Ishikawa (cell line): ENCODE measurements at regions not wholly inside any gene's neighbourhood (a gene's known extent, or its start where the extent isn't known, plus 50 kb on each side); places are given as distances from the start of the nearest gene placed in this dataset.

Experiments
- CEBPB ChIP-seq: IDR thresholded peaks from 2 replicates; pipeline ENCODE4 v1.6.1; 2012
- CREB1 ChIP-seq: IDR thresholded peaks from 2 replicates; pipeline ENCODE4 v1.6.1; 2012; ENCODE audit warnings: low read depth
- EGR1 ChIP-seq: IDR thresholded peaks from 2 replicates; pipeline ENCODE4 v1.6.1; 2012
- EP300 ChIP-seq: IDR thresholded peaks from 2 replicates; pipeline ENCODE4 v1.6.1; 2012; ENCODE audit warnings: borderline replicate concordance
- FOXM1 ChIP-seq: IDR thresholded peaks from 2 replicates; pipeline ENCODE4 v1.6.1; 2012; ENCODE audit warnings: low read depth, borderline replicate concordance
- NFIC ChIP-seq: IDR thresholded peaks from 2 replicates; pipeline ENCODE4 v1.6.1; 2012
- RAD21 ChIP-seq: IDR thresholded peaks from 2 replicates; pipeline ENCODE4 v1.6.1; 2012; ENCODE audit warnings: low read depth
- TAF1 ChIP-seq: IDR thresholded peaks from 2 replicates; pipeline ENCODE4 v1.6.1; 2012; ENCODE audit warnings: low read depth, mild to moderate bottlenecking
- TCF12 ChIP-seq: IDR thresholded peaks from 2 replicates; pipeline ENCODE4 v1.6.1; 2012; ENCODE audit warnings: low read depth
- TEAD4 ChIP-seq: IDR thresholded peaks from 2 replicates; pipeline ENCODE4 v1.6.1; 2012
- YY1 ChIP-seq: IDR thresholded peaks from 2 replicates; pipeline ENCODE4 v1.6.1; 2012; ENCODE audit warnings: low read depth
- ZBTB7A ChIP-seq: IDR thresholded peaks from 2 replicates; pipeline ENCODE4 v1.6.1; 2012; ENCODE audit warnings: low read depth
- TF ChIP-seq, protein P1 (sequence below): IDR thresholded peaks from 2 replicates; pipeline ENCODE4 v1.6.1; 2012; ENCODE audit warnings: low read depth, mild to moderate bottlenecking
- TF ChIP-seq, protein P2 (sequence below): IDR thresholded peaks from 2 replicates; pipeline ENCODE4 v1.6.1; 2012
- TF ChIP-seq, protein P3 (sequence below): IDR thresholded peaks from 2 replicates; pipeline ENCODE4 v1.6.1; 2012

DNA sequence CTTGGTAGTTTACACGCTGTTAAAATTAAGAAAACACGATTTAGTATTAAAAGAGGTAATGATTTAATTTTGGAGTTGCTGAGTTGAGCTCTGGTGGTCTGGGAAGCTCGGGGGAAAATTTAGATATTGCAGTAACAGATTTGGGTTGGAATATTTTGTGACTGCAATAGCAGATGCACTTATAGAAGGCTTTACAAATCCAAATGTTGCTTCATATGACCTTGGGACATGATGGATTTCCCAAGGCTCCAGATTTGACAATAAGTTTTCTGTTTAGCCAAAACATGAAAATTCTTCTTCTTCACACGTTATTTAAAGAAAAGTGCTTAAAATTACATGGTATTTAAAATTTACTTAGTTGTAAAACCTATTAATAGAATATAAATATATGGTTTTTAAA, 302.0 kb downstream of the SPRY1 start:
- TF ChIP-seq, protein P1, sequence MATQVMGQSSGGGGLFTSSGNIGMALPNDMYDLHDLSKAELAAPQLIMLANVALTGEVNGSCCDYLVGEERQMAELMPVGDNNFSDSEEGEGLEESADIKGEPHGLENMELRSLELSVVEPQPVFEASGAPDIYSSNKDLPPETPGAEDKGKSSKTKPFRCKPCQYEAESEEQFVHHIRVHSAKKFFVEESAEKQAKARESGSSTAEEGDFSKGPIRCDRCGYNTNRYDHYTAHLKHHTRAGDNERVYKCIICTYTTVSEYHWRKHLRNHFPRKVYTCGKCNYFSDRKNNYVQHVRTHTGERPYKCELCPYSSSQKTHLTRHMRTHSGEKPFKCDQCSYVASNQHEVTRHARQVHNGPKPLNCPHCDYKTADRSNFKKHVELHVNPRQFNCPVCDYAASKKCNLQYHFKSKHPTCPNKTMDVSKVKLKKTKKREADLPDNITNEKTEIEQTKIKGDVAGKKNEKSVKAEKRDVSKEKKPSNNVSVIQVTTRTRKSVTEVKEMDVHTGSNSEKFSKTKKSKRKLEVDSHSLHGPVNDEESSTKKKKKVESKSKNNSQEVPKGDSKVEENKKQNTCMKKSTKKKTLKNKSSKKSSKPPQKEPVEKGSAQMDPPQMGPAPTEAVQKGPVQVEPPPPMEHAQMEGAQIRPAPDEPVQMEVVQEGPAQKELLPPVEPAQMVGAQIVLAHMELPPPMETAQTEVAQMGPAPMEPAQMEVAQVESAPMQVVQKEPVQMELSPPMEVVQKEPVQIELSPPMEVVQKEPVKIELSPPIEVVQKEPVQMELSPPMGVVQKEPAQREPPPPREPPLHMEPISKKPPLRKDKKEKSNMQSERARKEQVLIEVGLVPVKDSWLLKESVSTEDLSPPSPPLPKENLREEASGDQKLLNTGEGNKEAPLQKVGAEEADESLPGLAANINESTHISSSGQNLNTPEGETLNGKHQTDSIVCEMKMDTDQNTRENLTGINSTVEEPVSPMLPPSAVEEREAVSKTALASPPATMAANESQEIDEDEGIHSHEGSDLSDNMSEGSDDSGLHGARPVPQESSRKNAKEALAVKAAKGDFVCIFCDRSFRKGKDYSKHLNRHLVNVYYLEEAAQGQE: no peak
- TF ChIP-seq, protein P2, sequence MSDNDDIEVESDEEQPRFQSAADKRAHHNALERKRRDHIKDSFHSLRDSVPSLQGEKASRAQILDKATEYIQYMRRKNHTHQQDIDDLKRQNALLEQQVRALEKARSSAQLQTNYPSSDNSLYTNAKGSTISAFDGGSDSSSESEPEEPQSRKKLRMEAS: no peak

DNA sequence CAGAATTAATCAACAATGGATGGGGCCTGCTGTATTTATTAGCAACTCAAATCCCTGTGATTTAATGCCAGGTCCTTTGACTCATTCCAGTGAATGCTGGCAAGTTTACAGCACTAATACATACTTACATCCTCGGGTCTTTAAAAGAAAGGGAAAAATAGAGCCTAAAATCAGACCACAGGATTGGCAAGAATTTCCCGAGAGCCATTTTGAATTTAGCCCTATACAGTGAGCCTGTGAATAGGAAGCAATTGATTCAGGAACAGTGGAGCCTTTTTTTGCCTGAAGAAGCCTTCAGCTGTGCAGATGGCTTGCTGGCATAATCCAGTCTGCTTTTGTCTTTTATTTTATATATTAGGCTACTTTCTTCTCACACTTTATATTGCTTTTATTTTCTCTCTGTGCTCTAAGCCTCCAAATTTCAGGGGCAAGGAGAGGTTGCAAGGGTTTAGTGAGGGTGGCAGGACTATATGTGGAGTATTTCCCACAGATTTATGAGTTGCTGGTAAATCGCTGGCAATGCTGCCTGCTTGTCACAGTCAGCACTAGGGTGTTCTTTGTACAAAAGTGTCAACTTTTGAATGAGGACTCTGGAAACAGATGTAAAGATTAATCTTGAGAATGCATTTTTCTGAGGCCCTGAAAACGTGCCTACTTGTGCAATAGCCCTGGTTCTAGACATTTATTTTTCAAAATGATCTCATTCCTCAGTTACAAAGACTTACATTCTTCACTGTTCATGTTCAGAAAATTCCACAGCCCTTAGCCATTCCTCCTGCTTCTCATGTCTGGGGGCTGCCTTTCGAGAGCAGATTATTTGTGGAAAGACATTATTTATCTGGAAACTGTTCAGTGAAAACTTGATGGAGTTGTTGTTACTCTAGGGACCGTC, 303.5 kb downstream of the SPRY1 start:
- TF ChIP-seq EP300 (no peak), RAD21 (no peak), CEBPB (no peak), TEAD4 (no peak), TAF1 (no peak), EGR1 (no peak), FOXM1 (no peak), ZBTB7A (no peak), YY1 (no peak)
- TF ChIP-seq, protein P1: no peak
- TF ChIP-seq, protein P3, sequence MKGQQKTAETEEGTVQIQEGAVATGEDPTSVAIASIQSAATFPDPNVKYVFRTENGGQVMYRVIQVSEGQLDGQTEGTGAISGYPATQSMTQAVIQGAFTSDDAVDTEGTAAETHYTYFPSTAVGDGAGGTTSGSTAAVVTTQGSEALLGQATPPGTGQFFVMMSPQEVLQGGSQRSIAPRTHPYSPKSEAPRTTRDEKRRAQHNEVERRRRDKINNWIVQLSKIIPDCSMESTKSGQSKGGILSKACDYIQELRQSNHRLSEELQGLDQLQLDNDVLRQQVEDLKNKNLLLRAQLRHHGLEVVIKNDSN: no peak
- TF ChIP-seq, protein P2: no peak

DNA sequence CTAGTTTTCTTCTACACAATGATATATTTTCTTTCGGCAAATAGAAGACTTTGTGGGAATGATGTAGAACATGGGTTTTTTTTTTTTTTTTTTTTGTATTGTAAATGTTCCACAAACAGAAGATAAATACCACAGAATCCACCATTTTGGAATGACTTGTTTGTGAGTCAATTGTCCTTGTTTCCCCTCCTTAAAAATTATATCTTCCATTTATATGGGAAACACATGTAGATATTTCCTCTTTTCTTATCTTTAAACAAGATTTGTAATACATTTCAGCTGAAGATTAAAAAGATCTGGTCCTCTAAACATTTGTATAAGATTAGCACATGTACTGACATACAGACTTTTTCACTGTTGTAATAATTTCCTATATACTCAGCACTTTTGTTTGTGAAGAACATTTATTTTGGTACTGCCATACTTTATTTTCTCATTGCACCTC, 304.6 kb downstream of the SPRY1 start:
- TF ChIP-seq, protein P3: no peak
- TF ChIP-seq RAD21 (no peak), CREB1 (no peak), CEBPB (no peak)

DNA sequence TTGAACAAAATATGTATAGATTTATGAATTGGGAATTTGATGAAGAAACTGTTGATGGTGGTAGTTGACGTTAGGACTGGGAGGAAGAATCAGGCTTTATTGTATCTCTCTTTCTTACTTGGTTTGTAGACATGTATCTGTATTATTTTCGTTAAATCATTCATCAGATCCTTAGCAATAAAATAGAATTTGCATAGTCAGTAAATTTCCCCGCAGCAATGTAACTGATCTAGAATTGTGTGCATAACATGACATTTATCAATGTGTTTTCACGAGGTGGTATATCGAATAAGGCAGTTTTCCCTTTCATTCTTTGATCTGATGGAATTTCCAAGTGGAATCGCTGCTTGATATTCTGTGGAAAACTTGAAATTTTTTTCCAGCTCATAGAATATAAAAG, 308.8 kb downstream of the SPRY1 start:
- TF ChIP-seq CREB1 (no peak), TEAD4 (no peak), EGR1 (no peak), YY1 (no peak), TAF1 (no peak)
- TF ChIP-seq, protein P2: no peak
- TF ChIP-seq, protein P1: no peak

DNA sequence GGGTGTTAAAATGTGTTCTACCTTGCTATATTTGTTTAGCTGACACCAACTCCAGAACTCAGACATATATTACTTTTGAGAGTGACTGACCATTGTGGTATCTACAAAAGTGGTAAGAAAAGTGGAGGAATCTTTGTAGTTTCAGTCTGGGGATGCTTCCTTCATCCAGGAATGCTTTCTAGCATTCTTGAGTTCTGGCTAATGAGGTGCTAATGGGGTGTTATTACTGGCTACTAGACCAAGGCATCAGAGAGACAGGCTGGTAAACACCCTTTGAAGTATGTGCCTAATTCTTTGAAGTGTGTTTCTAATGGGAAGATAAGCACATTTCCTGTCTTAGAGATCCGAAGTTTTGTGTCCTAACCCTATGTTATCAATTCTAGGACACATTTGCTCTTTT, 310.4 kb downstream of the SPRY1 start:
- TF ChIP-seq, protein P3: no peak
- TF ChIP-seq NFIC: no peak
- no peak for TF ChIP-seq ZBTB7A
- no peak for TF ChIP-seq TEAD4
- TF ChIP-seq FOXM1: no peak
- no peak for TF ChIP-seq CEBPB
- TF ChIP-seq, protein P1: no peak
- TF ChIP-seq CREB1: no peak
- TF ChIP-seq TCF12: no peak
- TF ChIP-seq TAF1: no peak
- no peak for TF ChIP-seq EGR1
- no peak for TF ChIP-seq EP300
- TF ChIP-seq, protein P2: no peak
- TF ChIP-seq YY1: no peak
- no peak for TF ChIP-seq RAD21
